KMS-11 (cell line): ENCODE measurements at regions not wholly inside any gene's neighbourhood (a gene's known extent, or its start where the extent isn't known, plus 50 kb on each side); places are given as distances from the start of the nearest gene placed in this dataset.

ENCODE experiments used
- H2AFZ ChIP-seq: fragments of 200-600 bp; sonication (generic); 2 replicates; pipeline ENCODE4 v1.6.1; 2016; ENCODE audit warnings: antibody characterized with exemption, mixed run types, low read depth
- H3K27ac ChIP-seq: fragments of 200-600 bp; sonication (generic); 2 replicates; pipeline ENCODE4 v1.6.1; 2016; ENCODE audit warnings: mild to moderate bottlenecking, mixed run types
- H3K27me3 ChIP-seq: fragments of 200-600 bp; sonication (generic); 2 replicates; pipeline ENCODE4 v1.6.1; 2017; ENCODE audit warnings: mild to moderate bottlenecking, low read depth, mixed run types, moderate library complexity; ENCODE audit not compliant: insufficient read depth
- H3K36me3 ChIP-seq: fragments of 200-600 bp; sonication (generic); 2 replicates; pipeline ENCODE4 v1.6.1; 2017; ENCODE audit warnings: mild to moderate bottlenecking, mixed run types; ENCODE audit not compliant: insufficient read depth
- H3K4me1 ChIP-seq: fragments of 200-600 bp; sonication (generic); 2 replicates; pipeline ENCODE4 v1.6.1; 2016; ENCODE audit warnings: mild to moderate bottlenecking, low read depth, mixed run types; ENCODE audit not compliant: poor library complexity, severe bottlenecking
- H3K4me2 ChIP-seq: fragments of 200-600 bp; sonication (generic); 2 replicates; pipeline ENCODE4 v1.7.0; 2016; ENCODE audit warnings: mild to moderate bottlenecking, mixed run types
- H3K4me3 ChIP-seq: fragments of 200-600 bp; sonication (generic); IDR thresholded peaks from 2 replicates; pipeline ENCODE4 v1.6.1; 2017; ENCODE audit warnings: low read depth, low read length, mixed read lengths; ENCODE audit not compliant: insufficient read depth
- H3K79me2 ChIP-seq: fragments of 200-600 bp; sonication (generic); 2 replicates; pipeline ENCODE4 v1.6.1; 2016; ENCODE audit warnings: low read depth, mixed run types; ENCODE audit not compliant: insufficient read depth
- H3K9ac ChIP-seq: fragments of 200-600 bp; sonication (generic); 2 replicates; pipeline ENCODE4 v1.6.1; 2016; ENCODE audit warnings: mild to moderate bottlenecking, mixed run types
- H4K20me1 ChIP-seq: fragments of 200-600 bp; sonication (generic); 2 replicates; pipeline ENCODE4 v1.6.1; 2016; ENCODE audit warnings: mild to moderate bottlenecking, mixed run types; ENCODE audit not compliant: insufficient read depth
- TF ChIP-seq, protein P1 (sequence below): fragments of 200-600 bp; sonication (generic); conservative IDR thresholded peaks from 2 replicates; pipeline ENCODE4 v1.6.1; 2017; ENCODE audit warnings: low read depth, mild to moderate bottlenecking, antibody characterized with exemption, low read length, moderate library complexity, mixed read lengths

GRCh38 chr4:150001815-150002214, 76.4 kb upstream of the DCLK2 start:
- Histone ChIP-seq H3K27me3 (no peaks in the 10 kb centered on the region), H3K27ac (no peak overlapping the region), H3K36me3 (no peaks in the 10 kb centered on the region), H4K20me1 (no peaks in the 10 kb centered on the region), H3K4me1 (peaks cover 44% of the 10 kb centered on the region), H3K9ac (no peak overlapping the region), H3K4me2 (no peak overlapping the region), H3K79me2 (no peaks in the 10 kb centered on the region), H3K4me3 (no peak overlapping the region), H2AFZ (no peak overlapping the region)
- TF ChIP-seq, protein P1, sequence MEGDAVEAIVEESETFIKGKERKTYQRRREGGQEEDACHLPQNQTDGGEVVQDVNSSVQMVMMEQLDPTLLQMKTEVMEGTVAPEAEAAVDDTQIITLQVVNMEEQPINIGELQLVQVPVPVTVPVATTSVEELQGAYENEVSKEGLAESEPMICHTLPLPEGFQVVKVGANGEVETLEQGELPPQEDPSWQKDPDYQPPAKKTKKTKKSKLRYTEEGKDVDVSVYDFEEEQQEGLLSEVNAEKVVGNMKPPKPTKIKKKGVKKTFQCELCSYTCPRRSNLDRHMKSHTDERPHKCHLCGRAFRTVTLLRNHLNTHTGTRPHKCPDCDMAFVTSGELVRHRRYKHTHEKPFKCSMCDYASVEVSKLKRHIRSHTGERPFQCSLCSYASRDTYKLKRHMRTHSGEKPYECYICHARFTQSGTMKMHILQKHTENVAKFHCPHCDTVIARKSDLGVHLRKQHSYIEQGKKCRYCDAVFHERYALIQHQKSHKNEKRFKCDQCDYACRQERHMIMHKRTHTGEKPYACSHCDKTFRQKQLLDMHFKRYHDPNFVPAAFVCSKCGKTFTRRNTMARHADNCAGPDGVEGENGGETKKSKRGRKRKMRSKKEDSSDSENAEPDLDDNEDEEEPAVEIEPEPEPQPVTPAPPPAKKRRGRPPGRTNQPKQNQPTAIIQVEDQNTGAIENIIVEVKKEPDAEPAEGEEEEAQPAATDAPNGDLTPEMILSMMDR: no peak

- H2AFZ ChIP-seq: no peak overlapping the region
- no peaks in the 10 kb centered on the region for H3K36me3 ChIP-seq
- no peak overlapping the region for H3K27ac ChIP-seq
- H4K20me1 ChIP-seq: no peaks in the 10 kb centered on the region
- no peak overlapping the region for H3K9ac ChIP-seq
- TF ChIP-seq, protein P1: no peak
- H3K4me3 ChIP-seq: no peak overlapping the region
- no peaks in the 10 kb centered on the region for H3K79me2 ChIP-seq
- H3K4me1 ChIP-seq: peaks cover 36% of the 10 kb centered on the region
- no peaks in the 10 kb centered on the region for H3K27me3 ChIP-seq
- H3K4me2 ChIP-seq: no peak overlapping the region
Measured at GRCh38 chr4:150002561-150002960, 75.7 kb upstream of the DCLK2 start.

DNA sequence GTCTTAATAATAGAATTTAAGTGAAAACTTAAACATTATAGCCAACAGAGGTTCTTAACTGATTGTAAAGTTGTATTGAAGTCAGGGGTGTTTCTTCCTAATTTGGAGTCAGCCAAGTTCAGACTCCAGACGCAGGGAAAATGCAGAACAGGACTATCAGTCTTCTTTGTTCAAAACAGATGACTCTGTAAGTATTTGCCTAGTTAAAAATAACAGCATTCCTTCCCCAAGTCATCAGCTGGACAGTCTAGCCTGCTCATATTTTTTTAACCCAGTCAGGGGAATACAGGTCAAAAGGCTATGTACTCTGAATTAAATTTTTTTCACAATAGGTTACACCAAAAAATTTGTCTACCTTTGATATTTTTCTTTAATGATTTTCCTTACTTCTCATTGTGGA, 73.8 kb upstream of the DCLK2 start:
- H3K4me1 ChIP-seq: peaks cover 17% of the 10 kb centered on the region
- no peak overlapping the region for H2AFZ ChIP-seq
- H3K9ac ChIP-seq: no peak overlapping the region
- TF ChIP-seq, protein P1: no peak
- H3K79me2 ChIP-seq: no peaks in the 10 kb centered on the region
- no peak overlapping the region for H3K27ac ChIP-seq
- no peaks in the 10 kb centered on the region for H3K36me3 ChIP-seq
- H3K4me3 ChIP-seq: no peak overlapping the region
- no peaks in the 10 kb centered on the region for H3K27me3 ChIP-seq
- no peak overlapping the region for H3K4me2 ChIP-seq
- H4K20me1 ChIP-seq: no peaks in the 10 kb centered on the region

DNA sequence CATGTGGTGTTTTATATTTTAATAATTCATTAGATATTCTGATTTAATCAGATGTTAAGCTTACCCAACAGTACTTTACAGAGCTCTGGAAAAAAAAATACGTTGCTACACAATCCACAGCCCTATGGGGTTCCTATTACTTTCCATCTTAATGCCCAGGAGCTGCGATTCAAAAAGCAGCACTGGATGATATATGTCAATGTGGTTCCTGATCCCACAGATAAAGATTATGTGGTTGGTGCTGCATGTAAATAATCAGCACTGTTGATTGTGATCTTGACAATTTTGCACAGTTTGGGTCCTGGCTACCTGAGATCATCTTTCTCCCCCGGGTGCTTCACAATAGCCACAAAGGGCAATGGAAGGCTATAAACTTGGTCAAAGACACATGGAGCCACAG, 72.7 kb upstream of the DCLK2 start:
- H3K27ac ChIP-seq: no peak overlapping the region
- H3K4me3 ChIP-seq: no peak overlapping the region
- no peaks in the 10 kb centered on the region for H3K79me2 ChIP-seq
- no peaks in the 10 kb centered on the region for H3K27me3 ChIP-seq
- TF ChIP-seq, protein P1: no peak
- no peaks in the 10 kb centered on the region for H3K36me3 ChIP-seq
- no peak overlapping the region for H3K9ac ChIP-seq
- no peaks in the 10 kb centered on the region for H4K20me1 ChIP-seq
- H3K4me2 ChIP-seq: no peak overlapping the region
- no peak overlapping the region for H2AFZ ChIP-seq
- peaks cover 13% of the 10 kb centered on the region for H3K4me1 ChIP-seq
